SK-N-SH treated with all-trans-retinoic acid at 6 μM for 48 hours (cell line): ENCODE measurements at regions not wholly inside any gene's neighbourhood (a gene's known extent, or its start where the extent isn't known, plus 50 kb on each side); places are given as distances from the start of the nearest gene placed in this dataset.

Source experiments
- ARNTL ChIP-seq: fragments of 450-650 bp; formaldehyde crosslinking; IDR thresholded peaks from 2 replicates; pipeline ENCODE4 v1.5.0; 2020; ENCODE audit warnings: low read depth, mild to moderate bottlenecking, moderate library complexity, borderline replicate concordance
- BACH2 ChIP-seq: fragments of 250-450 bp; sonication (Bioruptor Pico); IDR thresholded peaks from 2 replicates; pipeline ENCODE4 v1.9.0; 2021; ENCODE audit warnings: mild to moderate bottlenecking, borderline replicate concordance
- CREB5 ChIP-seq: fragments of 250-450 bp; sonication (Bioruptor Pico); IDR thresholded peaks from 2 replicates; pipeline ENCODE4 v1.5.1; 2020; ENCODE audit warnings: low read depth, mild to moderate bottlenecking, moderate library complexity
- CSDC2 ChIP-seq: fragments of 250-450 bp; sonication (Bioruptor Pico); IDR thresholded peaks from 2 replicates; pipeline ENCODE4 v1.5.0; 2020; ENCODE audit warnings: mild to moderate bottlenecking, moderate library complexity
- CSRNP3 ChIP-seq: fragments of 250-450 bp; sonication (Bioruptor Pico); IDR thresholded peaks from 2 replicates; pipeline ENCODE4 v1.5.1; 2021; ENCODE audit warnings: mild to moderate bottlenecking, moderate library complexity
- ESRRG ChIP-seq: fragments of 250-450 bp; sonication (Bioruptor Pico); IDR thresholded peaks from 2 replicates; pipeline ENCODE4 v1.6.1; 2021; ENCODE audit warnings: mild to moderate bottlenecking
- GLIS3 ChIP-seq: fragments of 250-450 bp; sonication (Bioruptor Pico); IDR thresholded peaks from 2 replicates; pipeline ENCODE4 v1.5.0; 2020; ENCODE audit warnings: mild to moderate bottlenecking, moderate library complexity
- OSR1 ChIP-seq: fragments of 250-450 bp; sonication (Bioruptor Pico); IDR thresholded peaks from 2 replicates; pipeline ENCODE4 v1.8.0; 2022; ENCODE audit warnings: moderate library complexity, mild to moderate bottlenecking, inconsistent platforms
- PATZ1 ChIP-seq: fragments of 250-450 bp; sonication (Bioruptor Pico); IDR thresholded peaks from 2 replicates; pipeline ENCODE4 v1.8.0; 2020; ENCODE audit warnings: mild to moderate bottlenecking, moderate library complexity, borderline replicate concordance
- RARB ChIP-seq: fragments of 250-450 bp; sonication (Bioruptor Pico); IDR thresholded peaks from 2 replicates; pipeline ENCODE4 v1.8.0; 2021; ENCODE audit warnings: mild to moderate bottlenecking, moderate library complexity
- ZFP3 ChIP-seq: fragments of 250-450 bp; sonication (Bioruptor Pico); IDR thresholded peaks from 2 replicates; pipeline ENCODE4 v1.5.0; 2020; ENCODE audit warnings: mild to moderate bottlenecking, moderate library complexity
- ZFP30 ChIP-seq: fragments of 450-650 bp; formaldehyde crosslinking; IDR thresholded peaks from 2 replicates; pipeline ENCODE4 v1.5.0; 2022; ENCODE audit warnings: mild to moderate bottlenecking, moderate library complexity
- ZNF8 ChIP-seq: fragments of 450-650 bp; formaldehyde crosslinking; IDR thresholded peaks from 2 replicates; pipeline ENCODE4 v1.5.0; 2020; ENCODE audit warnings: mild to moderate bottlenecking, moderate library complexity

GRCh38 chr16:64148356-64148755 lies 973.5 kb downstream of the CDH11 start:
- TF ChIP-seq OSR1 (CRISPR knock-in tag) (no peak), BACH2 (CRISPR knock-in tag) (no peak), CSRNP3 (CRISPR knock-in tag) (no peak), GLIS3 (CRISPR knock-in tag) (no peak), CREB5 (CRISPR knock-in tag) (no peak), PATZ1 (CRISPR knock-in tag) (no peak), CSDC2 (no peak), ESRRG (no peak), RARB (CRISPR knock-in tag) (no peak), ZNF8 (CRISPR knock-in tag) (no peak), ARNTL (CRISPR knock-in tag) (no peak), ZFP3 (no peak), ZFP30 (CRISPR knock-in tag) (no peak)
